ENCODE measurements at regions not wholly inside any gene's neighbourhood (a gene's known extent, or its start where the extent isn't known, plus 50 kb on each side); places are given as distances from the start of the nearest gene placed in this dataset.

GRCh38 chr6:167643223-167643622, 183.5 kb upstream of the AFDN start:
- no peak for DNase-seq (ENCODE audit: low read depth)

DNA sequence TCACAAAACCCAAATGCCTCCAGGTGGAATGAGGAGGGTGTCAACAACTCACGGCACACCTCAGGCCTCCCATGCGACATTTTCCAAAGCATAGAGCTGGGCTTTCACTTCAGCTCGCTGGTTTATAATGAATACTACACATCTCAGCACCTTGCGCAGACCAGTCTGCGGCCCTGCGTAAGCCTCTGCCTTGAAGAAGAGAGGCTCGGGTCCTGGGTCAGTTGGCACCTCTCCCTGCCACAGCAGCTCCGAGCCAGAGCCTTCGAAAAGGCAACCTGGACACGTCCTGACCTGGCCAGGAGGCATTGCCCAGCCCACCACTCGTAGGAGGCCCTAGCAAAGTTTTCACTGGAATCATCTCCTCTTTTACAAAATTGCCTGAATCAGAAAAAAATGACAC, 183.0 kb upstream of the AFDN start:
- no peak for DNase-seq (ENCODE audit: low read depth)

GRCh38 chr6:167644412-167645132, 182.1 kb upstream of the AFDN start:
- DNase-seq (ENCODE audit: low read depth), result no peak

- DNase-seq (ENCODE audit: low read depth), result no peak
Measured at GRCh38 chr6:167645368-167645767, 181.3 kb upstream of the AFDN start.

DNA sequence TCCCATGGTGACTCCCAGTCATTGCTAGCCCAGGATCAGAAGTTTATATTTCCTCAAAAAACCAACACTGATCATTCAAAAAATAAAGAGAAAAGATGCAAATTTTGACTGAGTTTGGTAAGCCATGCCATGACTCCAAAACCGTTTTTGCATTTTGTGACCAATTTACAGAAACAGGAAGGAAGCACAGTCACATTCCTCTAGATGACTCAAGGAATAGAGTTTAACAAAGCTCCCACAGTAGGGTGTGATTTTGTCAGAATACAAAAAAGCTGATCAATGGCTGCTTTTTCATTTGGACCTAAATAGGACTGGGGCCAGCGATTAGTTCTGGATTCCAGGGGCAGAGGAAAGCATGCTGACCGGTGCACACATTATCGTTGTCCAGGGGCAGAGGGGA, 179.4 kb upstream of the AFDN start:
- DNase-seq (ENCODE audit: low read depth), result no peak

DNA sequence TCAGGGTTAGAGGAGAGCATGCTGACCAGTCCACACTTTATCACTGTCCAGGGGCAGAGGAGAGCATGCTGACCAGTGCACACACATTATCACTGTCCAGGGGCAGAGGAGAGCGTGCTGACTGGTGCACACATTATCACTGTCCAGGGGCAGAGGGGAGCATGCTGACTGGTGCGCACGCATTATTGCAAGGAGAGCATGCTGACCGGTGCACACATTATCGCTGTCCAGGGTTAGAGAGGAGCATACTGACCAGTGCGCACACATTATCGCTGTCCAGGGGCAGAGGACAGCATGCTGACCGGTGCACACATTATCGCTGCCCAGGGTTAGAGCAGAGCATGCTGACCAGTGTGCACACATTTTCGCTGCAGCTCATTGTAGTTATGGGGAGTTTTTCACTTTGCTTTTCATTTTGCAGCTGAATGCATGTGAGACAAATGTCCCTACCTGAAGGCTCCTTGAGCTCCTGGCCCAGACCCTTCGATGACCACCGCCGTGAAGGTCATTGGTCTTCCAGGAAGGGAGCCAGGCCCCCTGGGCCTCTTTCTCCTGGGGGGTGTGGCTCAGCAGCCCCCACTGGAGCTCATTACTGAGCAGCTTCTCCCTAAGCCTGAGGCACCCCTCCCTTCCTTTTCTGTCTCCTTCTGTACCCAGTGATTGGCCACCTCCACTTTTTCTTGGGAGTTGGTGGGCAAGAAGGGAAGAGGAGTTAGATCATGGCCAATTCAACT, 178.8 kb upstream of the AFDN start:
- no peak for DNase-seq (ENCODE audit: low read depth)

GRCh38 chr6:167648501-167649278, 178.0 kb upstream of the AFDN start:
- DNase-seq (ENCODE audit: low read depth), result no peak

DNA sequence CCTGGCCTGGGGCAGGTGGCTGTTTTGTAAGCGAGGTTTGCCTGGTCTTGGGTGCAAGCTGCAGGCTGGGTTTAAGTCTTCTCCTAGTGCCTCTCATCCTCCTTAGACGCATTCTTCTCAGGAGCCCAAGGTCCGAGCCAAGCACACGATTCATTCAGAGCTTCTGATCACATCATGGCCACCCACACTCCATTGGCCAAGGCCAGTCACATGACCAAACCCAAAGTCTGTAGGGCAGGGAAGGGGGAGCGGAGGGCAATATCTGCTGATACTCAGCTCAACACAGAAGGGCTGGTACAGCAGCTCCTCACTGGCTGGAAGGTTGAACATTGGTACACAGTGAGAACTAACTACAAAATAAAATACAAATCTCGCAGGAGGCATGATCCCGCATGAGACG, 177.2 kb upstream of the AFDN start:
- DNase-seq (ENCODE audit: low read depth), result no peak

- DNase-seq (ENCODE audit: low read depth), result no peak
Measured at GRCh38 chr6:167650730-167651317, 175.9 kb upstream of the AFDN start.

DNA sequence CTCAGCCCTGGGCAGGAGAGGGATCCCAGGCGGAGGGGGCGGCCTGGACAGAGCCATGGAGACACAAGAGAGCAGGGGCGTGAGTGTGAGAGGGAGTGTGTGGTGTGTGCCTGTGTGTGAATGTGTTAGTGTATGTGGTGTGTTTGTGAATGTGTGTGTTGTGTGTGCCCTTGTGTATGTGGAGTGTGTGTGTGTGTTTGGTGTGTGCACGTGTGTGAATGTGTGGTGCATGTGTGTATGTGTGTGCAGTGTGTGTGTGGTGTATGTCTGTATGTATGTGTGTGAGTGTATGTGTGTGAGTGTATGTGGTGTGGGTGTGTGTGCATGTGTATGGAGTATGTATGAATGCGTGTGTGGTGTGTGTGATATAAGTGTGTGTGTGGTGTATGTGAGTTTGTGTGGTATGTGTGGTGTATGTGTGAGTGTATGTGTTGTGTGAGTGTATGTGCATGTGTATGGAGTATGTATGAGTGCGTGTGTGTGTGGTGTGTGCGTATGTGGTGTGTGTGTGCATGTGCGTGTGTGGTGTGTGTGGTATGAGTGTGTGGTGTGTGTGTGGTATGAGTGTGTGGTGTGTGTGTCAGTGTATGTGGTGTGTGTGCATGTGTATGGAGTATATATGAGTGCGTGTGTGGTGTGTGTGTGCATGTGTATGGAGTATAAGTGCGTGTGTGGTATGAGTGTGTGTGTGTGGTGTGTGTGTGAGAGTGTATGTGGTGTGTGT, 175.2 kb upstream of the AFDN start:
- no peak for DNase-seq (ENCODE audit: low read depth)

- DNase-seq (ENCODE audit: low read depth), result no peak
Measured at GRCh38 chr6:167652042-167652700, 174.5 kb upstream of the AFDN start.

DNA sequence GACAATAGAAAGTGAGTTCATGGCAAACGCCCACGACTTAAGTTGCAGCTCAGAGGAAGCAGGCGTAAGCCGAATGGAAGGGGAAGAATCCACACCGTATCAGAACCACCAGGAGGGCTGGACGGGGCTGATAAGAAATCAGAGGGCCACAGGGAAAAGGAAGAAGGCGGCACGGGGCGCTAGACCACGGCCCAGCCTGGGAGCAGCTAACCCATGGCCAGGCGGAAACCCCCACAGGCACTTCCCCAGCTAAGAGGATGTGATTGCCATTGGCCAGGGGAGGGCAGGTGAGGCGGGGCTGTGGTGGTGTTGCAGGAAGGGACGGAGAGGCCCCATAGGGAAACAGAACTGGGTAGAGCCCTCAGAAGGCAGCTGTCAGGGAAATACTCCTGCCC, 174.0 kb upstream of the AFDN start:
- DNase-seq (ENCODE audit: low read depth), result no peak

GRCh38 chr6:167653561-167653960, 173.2 kb upstream of the AFDN start:
- no peak for DNase-seq (ENCODE audit: low read depth)

DNA sequence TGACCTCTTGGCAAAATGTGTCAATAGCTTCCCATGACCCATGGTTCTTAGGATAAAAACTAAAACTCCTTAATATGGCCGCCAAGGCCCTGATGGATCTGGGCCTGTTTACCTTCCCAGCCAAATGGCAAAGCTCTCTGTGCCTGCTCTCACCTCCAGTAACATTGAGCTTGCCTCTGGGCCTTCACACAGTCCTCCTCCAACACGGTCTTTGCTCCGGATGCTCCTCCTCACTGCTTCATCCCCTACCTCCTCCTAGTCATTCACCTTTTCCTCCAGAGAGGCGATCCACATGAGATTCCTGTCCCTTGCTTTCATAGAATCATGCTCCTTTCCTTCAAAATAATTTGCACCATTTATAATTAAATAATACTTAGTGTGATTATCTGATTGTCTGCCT, 172.3 kb upstream of the AFDN start:
- DNase-seq (ENCODE audit: low read depth), result no peak

- DNase-seq (ENCODE audit: low read depth), result no peak
Measured at GRCh38 chr6:167655174-167655821, 171.4 kb upstream of the AFDN start.

DNA sequence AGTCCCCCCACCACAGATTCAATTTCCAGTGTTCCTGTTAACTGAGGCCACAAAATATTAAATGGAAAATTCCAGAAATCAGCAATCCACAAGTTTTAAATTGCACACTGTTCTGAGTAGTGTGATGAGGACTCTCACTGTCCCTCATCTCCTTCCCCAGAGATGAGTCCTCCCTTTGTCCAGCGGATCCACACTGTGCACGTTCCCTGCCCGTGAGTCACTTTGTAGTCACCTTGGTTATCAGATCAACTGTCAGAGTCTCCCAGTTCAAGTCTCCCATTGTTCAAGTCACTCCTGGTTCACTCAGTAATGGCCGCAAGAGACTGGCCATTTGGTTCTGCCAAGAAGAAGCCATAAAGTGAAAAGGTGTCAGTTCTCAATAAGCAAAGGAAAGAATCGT, 168.6 kb upstream of the AFDN start:
- DNase-seq (ENCODE audit: low read depth), result no peak

DNA sequence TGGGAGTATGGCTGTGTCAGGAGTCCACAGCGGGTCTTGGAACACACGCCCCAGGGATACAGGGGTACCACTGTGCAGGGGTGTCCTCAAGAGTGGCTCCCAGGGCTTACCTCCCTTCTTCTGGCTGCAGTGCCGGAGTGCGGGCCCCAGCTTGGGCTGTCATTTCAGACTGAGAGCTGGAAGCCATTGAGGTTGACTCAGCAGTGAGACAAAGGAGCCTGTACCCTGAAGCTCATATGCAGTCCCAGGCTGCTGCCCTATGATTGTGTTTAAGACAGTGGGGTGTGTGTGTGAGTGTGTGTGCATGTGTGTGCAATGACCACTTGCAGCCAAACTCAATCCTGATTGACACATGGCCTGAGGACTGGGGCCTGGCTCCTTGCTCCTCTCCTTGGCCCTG, 167.7 kb upstream of the AFDN start:
- no peak for DNase-seq (ENCODE audit: low read depth)

- no peak for DNase-seq (ENCODE audit: low read depth)
Measured at GRCh38 chr6:167660424-167660823, 166.3 kb upstream of the AFDN start.

DNA sequence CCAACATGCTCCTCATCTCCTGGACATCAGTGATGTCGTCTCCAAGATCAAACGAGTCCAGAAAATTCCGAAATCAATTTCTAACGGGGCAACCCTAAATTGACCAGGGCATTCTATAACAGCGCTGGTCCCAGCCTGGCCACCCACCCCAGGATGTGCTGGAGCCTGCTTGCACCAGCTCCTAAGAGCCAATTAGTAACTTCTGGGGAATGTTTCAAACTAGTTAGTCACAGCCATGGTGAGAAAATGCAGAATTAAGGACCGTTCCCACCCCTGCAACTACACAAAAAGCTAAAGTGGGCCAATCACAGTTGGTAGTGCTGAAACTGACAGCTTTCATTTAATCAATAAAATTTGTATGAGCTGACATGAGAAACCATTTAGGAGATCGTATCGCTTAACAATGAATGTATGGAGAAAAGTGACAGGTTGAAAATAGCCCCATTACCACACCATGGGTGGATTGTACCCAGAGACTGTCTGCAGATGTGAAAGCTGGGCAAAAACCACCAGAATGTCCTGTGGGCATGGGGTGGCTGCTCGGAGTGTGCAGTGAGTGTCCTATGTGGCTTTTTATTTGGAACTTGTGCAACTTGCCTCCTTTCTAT, 165.7 kb upstream of the AFDN start:
- no peak for DNase-seq (ENCODE audit: low read depth)

DNA sequence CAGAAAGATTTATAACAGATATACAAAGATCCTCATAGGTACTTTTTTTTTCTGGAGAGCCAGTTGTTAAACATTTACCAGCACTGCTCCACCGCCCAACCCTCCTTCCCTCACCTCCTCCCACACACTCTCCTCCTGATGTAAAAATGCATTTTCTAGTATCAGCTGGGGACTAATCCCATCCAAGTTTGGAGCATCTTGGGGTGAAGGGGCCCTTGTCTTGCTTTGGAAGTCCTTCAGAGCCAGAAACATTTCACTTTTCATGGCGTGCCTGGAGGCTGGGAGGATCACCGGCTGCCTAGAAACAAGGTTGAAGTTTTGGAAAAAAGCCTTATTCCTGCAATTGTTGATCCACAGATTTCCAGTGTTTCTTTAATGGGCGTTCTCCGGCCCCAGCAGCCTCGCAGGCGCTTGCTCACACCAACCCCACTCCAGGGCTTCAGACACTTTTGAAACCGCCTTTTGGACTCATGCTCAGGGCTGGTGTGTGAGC, 165.1 kb upstream of the AFDN start:
- DNase-seq (ENCODE audit: low read depth), result no peak
